Heart left ventricle (tissue), 13 donors: ENCODE measurements at regions not wholly inside any gene's neighbourhood (a gene's known extent, or its start where the extent isn't known, plus 50 kb on each side); places are given as distances from the start of the nearest gene placed in this dataset.

Source experiments
- POLR2A ChIP-seq, 2 donors: fragments of 450-650 bp; IDR thresholded peaks; one replicate each; pipeline ENCODE4 v1.6.1; 2017; ENCODE audit warnings: antibody characterized with exemption in 2 of 2, mild to moderate bottlenecking in 2 of 2, moderate library complexity in 2 of 2
- TF ChIP-seq, protein P1 (sequence below), 12 donors: fragments of 200-600 bp; sonication (generic) in 4 of 12; IDR thresholded peaks; one replicate each; pipeline versions ENCODE4 v1.5.0 to v1.8.0; 2018 to 2022; ENCODE audit warnings: antibody characterized with exemption in 12 of 12, mild to moderate bottlenecking in 5 of 12
- donor health status: ischemic (EF 13 %, LVEDD 7.1; RV severe dilation, severe dysfunction).
- donor health status: DM: no; HTN: yes; CAD: no.
- donor health status: DM: no; HTN: no; CAD: no.
- donor health status: ischemic (EF 25% LVEDD 6.9; RV normal size, moderate dysfunction).
- donor health status: ischemic (EF 25% LVEDD 5.7; RV mildly dilated, moderate dysfunction).
- donor health status: ischemic (EF 35%, LVEDD 5.7; RV mildly dilated, moderate dysfunction).
- donor health status: nonischemic (EF 11% LVEDD 7.7; RV severe dilation, severe dysfunction).
- donor health status: DM: yes; HTN: yes; CAD: no.
- donor health status: PGD.
- donor health status: ischemic (EF 29% LVEDD 5.4; RV normal size, mild dysfunction).
- donor health status: nonischemic (EF 23%, LVEDD 6.1; RV moderate dilation, normal function).

DNA sequence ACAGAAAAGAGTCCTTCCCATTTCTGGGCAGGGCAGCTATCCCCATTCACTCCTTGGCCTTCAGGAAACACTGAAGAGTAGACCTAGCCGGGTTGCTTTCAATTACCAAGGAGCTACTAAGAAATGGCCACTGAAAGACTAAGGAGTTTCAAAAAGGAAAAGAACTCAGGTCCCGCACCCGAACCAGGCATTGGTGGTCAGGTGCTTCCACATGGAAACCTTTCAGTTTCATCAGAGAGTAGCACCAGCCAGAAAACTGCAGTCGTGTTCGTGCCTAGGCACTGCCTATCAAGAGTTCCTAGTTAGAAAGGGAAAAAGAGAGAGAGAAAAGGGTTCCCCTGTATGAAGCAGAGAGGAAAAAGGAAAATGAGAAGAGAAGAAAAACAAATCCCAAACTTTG is 237.9 kb downstream of the KLHL4 start:
- TF ChIP-seq, protein P1, sequence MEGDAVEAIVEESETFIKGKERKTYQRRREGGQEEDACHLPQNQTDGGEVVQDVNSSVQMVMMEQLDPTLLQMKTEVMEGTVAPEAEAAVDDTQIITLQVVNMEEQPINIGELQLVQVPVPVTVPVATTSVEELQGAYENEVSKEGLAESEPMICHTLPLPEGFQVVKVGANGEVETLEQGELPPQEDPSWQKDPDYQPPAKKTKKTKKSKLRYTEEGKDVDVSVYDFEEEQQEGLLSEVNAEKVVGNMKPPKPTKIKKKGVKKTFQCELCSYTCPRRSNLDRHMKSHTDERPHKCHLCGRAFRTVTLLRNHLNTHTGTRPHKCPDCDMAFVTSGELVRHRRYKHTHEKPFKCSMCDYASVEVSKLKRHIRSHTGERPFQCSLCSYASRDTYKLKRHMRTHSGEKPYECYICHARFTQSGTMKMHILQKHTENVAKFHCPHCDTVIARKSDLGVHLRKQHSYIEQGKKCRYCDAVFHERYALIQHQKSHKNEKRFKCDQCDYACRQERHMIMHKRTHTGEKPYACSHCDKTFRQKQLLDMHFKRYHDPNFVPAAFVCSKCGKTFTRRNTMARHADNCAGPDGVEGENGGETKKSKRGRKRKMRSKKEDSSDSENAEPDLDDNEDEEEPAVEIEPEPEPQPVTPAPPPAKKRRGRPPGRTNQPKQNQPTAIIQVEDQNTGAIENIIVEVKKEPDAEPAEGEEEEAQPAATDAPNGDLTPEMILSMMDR (IDR thresholded peaks at IDR 0.05): no peak
- no peak for TF ChIP-seq POLR2A (IDR thresholded peaks at IDR 0.05)
